ENCODE measurements at regions not wholly inside any gene's neighbourhood (a gene's known extent, or its start where the extent isn't known, plus 50 kb on each side); places are given as distances from the start of the nearest gene placed in this dataset.

GRCh38 chr6:11659757-11660156, 118.8 kb downstream of the ADTRP start:
- POLR2A ChIA-PET, result no interaction called here
- no peak for TF ChIP-seq NFRKB (IDR thresholded peaks at IDR 0.05)
- no peak for TF ChIP-seq BHLHE40 (IDR thresholded peaks at IDR 0.05; ENCODE audit: borderline replicate concordance)
- no peak for TF ChIP-seq FOXA1 (IDR thresholded peaks at IDR 0.05)
- no peak for TF ChIP-seq L3MBTL2 (conservative IDR thresholded peaks at IDR 0.05)
- TF ChIP-seq FOXM1 (IDR thresholded peaks at IDR 0.05; ENCODE audit: borderline replicate concordance), result no peak
- TF ChIP-seq SUZ12 (IDR thresholded peaks at IDR 0.05), result no peak
- no peak for TF ChIP-seq CTBP1 (IDR thresholded peaks at IDR 0.05; ENCODE audit: borderline replicate concordance)
- no peak for TF ChIP-seq PKNOX1 (IDR thresholded peaks at IDR 0.05)
- no peak for TF ChIP-seq SP1 (IDR thresholded peaks at IDR 0.05)
- no peak for TF ChIP-seq HDGF (IDR thresholded peaks at IDR 0.05; ENCODE audit: borderline replicate concordance)
- TF ChIP-seq LEF1 (IDR thresholded peaks at IDR 0.05; ENCODE audit: borderline replicate concordance), result no peak

DNA sequence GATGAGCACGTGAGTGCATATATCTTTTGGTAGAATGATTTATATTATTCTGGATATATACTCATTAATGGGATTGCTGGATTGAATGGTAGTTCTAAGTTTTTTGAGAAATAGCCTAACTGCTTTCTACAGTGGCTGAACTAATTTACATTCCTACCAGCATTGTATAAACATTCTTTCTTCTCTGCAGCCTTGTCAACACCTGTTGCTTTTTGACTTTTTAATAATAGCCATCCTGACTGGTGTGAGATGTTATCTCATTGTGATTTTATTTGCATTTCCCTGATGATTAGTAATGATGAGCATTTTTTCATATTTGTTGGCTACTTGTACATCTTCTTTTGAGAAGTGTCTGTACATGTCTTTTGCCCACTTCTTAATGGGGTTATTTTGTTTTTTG, 116.3 kb downstream of the ADTRP start:
- CTCF ChIA-PET, result no interaction called here
- POLR2A ChIA-PET, result no interaction called here
- no peak for DNase-seq (ENCODE audit: extremely low spot score)
- TF ChIP-seq TARDBP (IDR thresholded peaks at IDR 0.05), result no peak
- TF ChIP-seq FOXM1 (IDR thresholded peaks at IDR 0.05; ENCODE audit: borderline replicate concordance), result no peak
- TF ChIP-seq ELF4 (IDR thresholded peaks at IDR 0.05), result no peak
- TF ChIP-seq SUZ12 (IDR thresholded peaks at IDR 0.05), result no peak
- no peak for TF ChIP-seq CTBP1 (IDR thresholded peaks at IDR 0.05; ENCODE audit: borderline replicate concordance)
- TF ChIP-seq HDGF (IDR thresholded peaks at IDR 0.05; ENCODE audit: borderline replicate concordance), result no peak
- no peak for TF ChIP-seq NFRKB (IDR thresholded peaks at IDR 0.05)
- TF ChIP-seq FOXK2 (IDR thresholded peaks at IDR 0.05), result no peak
- no peak for TF ChIP-seq ZNF384 (IDR thresholded peaks at IDR 0.05)
- TF ChIP-seq LEF1 (IDR thresholded peaks at IDR 0.05; ENCODE audit: borderline replicate concordance), result no peak
- TF ChIP-seq L3MBTL2 (conservative IDR thresholded peaks at IDR 0.05), result no peak
- TF ChIP-seq PKNOX1 (IDR thresholded peaks at IDR 0.05), result no peak
- TF ChIP-seq ARNT (IDR thresholded peaks at IDR 0.05), result no peak
- no peak for TF ChIP-seq FOXA1 (IDR thresholded peaks at IDR 0.05)
- TF ChIP-seq BHLHE40 (IDR thresholded peaks at IDR 0.05; ENCODE audit: borderline replicate concordance), result no peak

More at GRCh38 chr6:11659757-11660156, 118.8 kb downstream of the ADTRP start:
- CTCF ChIA-PET, result no interaction called here
- DNase-seq (ENCODE audit: extremely low spot score), result no peak

DNA sequence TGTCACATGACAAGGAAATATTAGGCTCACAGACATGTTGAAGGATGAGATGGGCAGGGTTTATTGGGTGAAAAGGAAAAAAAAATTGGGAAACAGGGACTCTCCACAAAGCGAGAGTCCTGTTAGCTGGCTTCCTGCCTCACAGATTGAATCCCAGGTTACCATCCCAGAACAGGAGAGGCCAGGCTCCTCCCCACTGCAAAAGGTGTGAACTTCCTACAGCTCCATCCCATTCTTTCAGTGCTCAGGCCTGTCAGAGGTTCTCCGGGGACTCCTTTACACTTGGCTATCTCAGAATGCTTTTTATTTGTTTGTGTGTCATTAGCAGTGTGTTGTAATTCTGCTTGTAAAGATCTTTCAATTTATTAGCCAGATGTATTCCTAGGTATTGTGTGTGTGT, 115.1 kb downstream of the ADTRP start:
- ChIA-PET CTCF (no interaction called here), POLR2A (no interaction called here)
- DNase-seq (ENCODE audit: extremely low spot score), result no peak
- TF ChIP-seq ELF4 (IDR thresholded peaks at IDR 0.05), result no peak
- no peak for TF ChIP-seq NFRKB (IDR thresholded peaks at IDR 0.05)
- no peak for TF ChIP-seq HDGF (IDR thresholded peaks at IDR 0.05; ENCODE audit: borderline replicate concordance)
- no peak for TF ChIP-seq LEF1 (IDR thresholded peaks at IDR 0.05; ENCODE audit: borderline replicate concordance)
- no peak for TF ChIP-seq ARNT (IDR thresholded peaks at IDR 0.05)
- TF ChIP-seq TARDBP (IDR thresholded peaks at IDR 0.05), result no peak
- TF ChIP-seq L3MBTL2 (conservative IDR thresholded peaks at IDR 0.05), result no peak
- no peak for TF ChIP-seq BHLHE40 (IDR thresholded peaks at IDR 0.05; ENCODE audit: borderline replicate concordance)
- no peak for TF ChIP-seq CTBP1 (IDR thresholded peaks at IDR 0.05; ENCODE audit: borderline replicate concordance)
- no peak for TF ChIP-seq FOXM1 (IDR thresholded peaks at IDR 0.05; ENCODE audit: borderline replicate concordance)
- no peak for TF ChIP-seq ZNF384 (IDR thresholded peaks at IDR 0.05)
- TF ChIP-seq FOXA1 (IDR thresholded peaks at IDR 0.05), result no peak
- no peak for TF ChIP-seq FOXK2 (IDR thresholded peaks at IDR 0.05)
- TF ChIP-seq SUZ12 (IDR thresholded peaks at IDR 0.05), result no peak
- no peak for TF ChIP-seq PKNOX1 (IDR thresholded peaks at IDR 0.05)
- no peak for TF ChIP-seq SP1 (IDR thresholded peaks at IDR 0.05)

All from HEK293T (cell line).